HG02610 (cell line): ENCODE measurements at regions not wholly inside any gene's neighbourhood (a gene's known extent, or its start where the extent isn't known, plus 50 kb on each side); places are given as distances from the start of the nearest gene placed in this dataset.
"Not testable (repeated sequence)": the region's sequence is repeated elsewhere in the genome, so short reads cannot be mapped to it uniquely, and the experiment has no call there.

Experiments used
- ATAC-seq: cut with Tn5 transposase; IDR thresholded peaks from one replicate; pipeline ENCODE4 v1.9.1; 2021; ENCODE audit warnings: mild to moderate bottlenecking, moderate library complexity; ENCODE audit not compliant: unreplicated experiment

- no peak for ATAC-seq
Observed at GRCh38 chr6:15748341-15748740, 85.5 kb upstream of the DTNBP1 start.

- no peak for ATAC-seq
Observed at GRCh38 chr6:15747354-15747883, 84.6 kb upstream of the DTNBP1 start.

- no peak for ATAC-seq
Observed at GRCh38 chr6:15745781-15746180, 83.0 kb upstream of the DTNBP1 start.

- no peak for ATAC-seq
Observed at GRCh38 chr6:15744818-15745402, 82.1 kb upstream of the DTNBP1 start.

GRCh38 chr6:15742013-15742412 is 79.2 kb upstream of the DTNBP1 start:
- not testable (repeated sequence) for ATAC-seq

- ATAC-seq = no peak
Observed at GRCh38 chr6:15741405-15741804, 78.6 kb upstream of the DTNBP1 start.

GRCh38 chr6:15739867-15740266 is 77.0 kb upstream of the DTNBP1 start:
- ATAC-seq = no peak

- no peak for ATAC-seq
Observed at GRCh38 chr6:15739353-15739752, 76.5 kb upstream of the DTNBP1 start.

- not testable (repeated sequence) for ATAC-seq
Observed at GRCh38 chr6:15738195-15738594, 75.4 kb upstream of the DTNBP1 start.

- ATAC-seq = no peak
Observed at GRCh38 chr6:15736297-15736696, 73.5 kb upstream of the DTNBP1 start.

GRCh38 chr6:15735567-15736265 is 72.9 kb upstream of the DTNBP1 start:
- ATAC-seq = peak; percentile 69

- no peak for ATAC-seq
Observed at GRCh38 chr6:15734118-15734897, 71.5 kb upstream of the DTNBP1 start.

GRCh38 chr6:15730922-15731321 is 68.1 kb upstream of the DTNBP1 start:
- no peak for ATAC-seq

GRCh38 chr6:15730442-15730841 is 67.6 kb upstream of the DTNBP1 start:
- no peak for ATAC-seq

- no peak for ATAC-seq
Observed at GRCh38 chr6:15722731-15723130, 59.9 kb upstream of the DTNBP1 start.

- ATAC-seq = no peak
Observed at GRCh38 chr6:15716889-15717288, 54.1 kb upstream of the DTNBP1 start.

- ATAC-seq = no peak
Observed at GRCh38 chr6:15715851-15716250, 53.0 kb upstream of the DTNBP1 start.

GRCh38 chr6:15715060-15715459 is 52.2 kb upstream of the DTNBP1 start:
- ATAC-seq = no peak

GRCh38 chr6:15714658-15715057 is 51.8 kb upstream of the DTNBP1 start:
- ATAC-seq = no peak

- ATAC-seq = no peak
Observed at GRCh38 chr6:15713325-15713724, 50.5 kb upstream of the DTNBP1 start.

GRCh38 chr6:15712797-15713196 is 50.0 kb upstream of the DTNBP1 start:
- ATAC-seq = no peak
